ENCODE measurements at regions not wholly inside any gene's neighbourhood (a gene's known extent, or its start where the extent isn't known, plus 50 kb on each side); places are given as distances from the start of the nearest gene placed in this dataset.
"Not testable (repeated sequence)": the region's sequence is repeated elsewhere in the genome, so short reads cannot be mapped to it uniquely, and the experiment has no call there.

- no peak overlapping the region for H3K27ac Mint-ChIP-seq
- H3K4me1 Mint-ChIP-seq = peaks cover 5% of the 10 kb centered on the region
- H3K36me3 Mint-ChIP-seq = no peaks in the 10 kb centered on the region
- peaks cover 16% of the 10 kb centered on the region for H3K27me3 Mint-ChIP-seq
- H3K9me3 Mint-ChIP-seq = no peaks in the 10 kb centered on the region
- no peak overlapping the region for H3K4me3 Mint-ChIP-seq
Measured at GRCh38 chr18:59994357-59994756, 94.6 kb downstream of the PMAIP1 start.

GRCh38 chr18:59993560-59993959 lies 93.8 kb downstream of the PMAIP1 start:
- Mint-ChIP-seq H3K27me3 (peaks cover 16% of the 10 kb centered on the region), H3K9me3 (no peaks in the 10 kb centered on the region), H3K4me3 (no peak overlapping the region), H3K36me3 (no peaks in the 10 kb centered on the region), H3K4me1 (peaks cover 5% of the 10 kb centered on the region), H3K27ac (no peak overlapping the region)

GRCh38 chr18:59990121-59990823 lies 90.5 kb downstream of the PMAIP1 start:
- Mint-ChIP-seq H3K27ac (no peak overlapping the region), H3K36me3 (no peaks in the 10 kb centered on the region), H3K4me1 (peaks cover 5% of the 10 kb centered on the region), H3K27me3 (peaks cover 17% of the 10 kb centered on the region), H3K9me3 (no peaks in the 10 kb centered on the region), H3K4me3 (no peak overlapping the region)

- H3K27me3 Mint-ChIP-seq = peaks cover 13% of the 10 kb centered on the region
- no peak overlapping the region for H3K27ac Mint-ChIP-seq
- H3K36me3 Mint-ChIP-seq = no peaks in the 10 kb centered on the region
- peaks cover 5% of the 10 kb centered on the region for H3K4me1 Mint-ChIP-seq
- no peaks in the 10 kb centered on the region for H3K9me3 Mint-ChIP-seq
- H3K4me3 Mint-ChIP-seq = no peak overlapping the region
Measured at GRCh38 chr18:59988098-59988706, 88.4 kb downstream of the PMAIP1 start.

- Mint-ChIP-seq H3K9me3 (no peaks in the 10 kb centered on the region), H3K36me3 (no peaks in the 10 kb centered on the region), H3K27me3 (peaks cover 9% of the 10 kb centered on the region), H3K27ac (no peak overlapping the region), H3K4me3 (no peak overlapping the region), H3K4me1 (peaks cover 5% of the 10 kb centered on the region)
Measured at GRCh38 chr18:59987102-59987501, 87.3 kb downstream of the PMAIP1 start.

GRCh38 chr18:59986139-59986538 lies 86.3 kb downstream of the PMAIP1 start:
- Mint-ChIP-seq H3K4me1 (peaks cover 5% of the 10 kb centered on the region), H3K9me3 (no peaks in the 10 kb centered on the region), H3K36me3 (no peaks in the 10 kb centered on the region), H3K4me3 (no peak overlapping the region), H3K27me3 (peaks cover 7% of the 10 kb centered on the region), H3K27ac (no peak overlapping the region)

- Mint-ChIP-seq H3K27ac (no peak overlapping the region), H3K36me3 (no peaks in the 10 kb centered on the region)
Measured at GRCh38 chr18:59985289-59985688, 85.5 kb downstream of the PMAIP1 start.

GRCh38 chr18:59983506-59983905 lies 83.7 kb downstream of the PMAIP1 start:
- Mint-ChIP-seq H3K27ac (no peak overlapping the region), H3K27me3 (peaks cover 2% of the 10 kb centered on the region), H3K4me1 (no peaks in the 10 kb centered on the region), H3K36me3 (no peaks in the 10 kb centered on the region), H3K9me3 (no peaks in the 10 kb centered on the region), H3K4me3 (no peak overlapping the region)

More at GRCh38 chr18:59985289-59985688, 85.5 kb downstream of the PMAIP1 start:
- Mint-ChIP-seq H3K4me3 (no peak overlapping the region), H3K9me3 (no peaks in the 10 kb centered on the region), H3K4me1 (no peaks in the 10 kb centered on the region), H3K27me3 (peaks cover 4% of the 10 kb centered on the region)

GRCh38 chr18:59980188-59980637 lies 80.4 kb downstream of the PMAIP1 start:
- Mint-ChIP-seq H3K4me3 (no peak overlapping the region), H3K27ac (no peak overlapping the region), H3K4me1 (no peaks in the 10 kb centered on the region), H3K36me3 (no peaks in the 10 kb centered on the region), H3K27me3 (peaks cover 1% of the 10 kb centered on the region), H3K9me3 (no peaks in the 10 kb centered on the region)

- no peaks in the 10 kb centered on the region for H3K9me3 Mint-ChIP-seq
- H3K4me1 Mint-ChIP-seq = peaks cover 7% of the 10 kb centered on the region
- H3K4me3 Mint-ChIP-seq = no peak overlapping the region
- H3K36me3 Mint-ChIP-seq = no peaks in the 10 kb centered on the region
- no peak overlapping the region for H3K27ac Mint-ChIP-seq
- H3K27me3 Mint-ChIP-seq = peaks cover 11% of the 10 kb centered on the region
Measured at GRCh38 chr18:59971871-59972428, 72.2 kb downstream of the PMAIP1 start.

- not testable (repeated sequence) for H3K27ac Mint-ChIP-seq, H3K36me3 Mint-ChIP-seq, H3K4me1 Mint-ChIP-seq, H3K9me3 Mint-ChIP-seq, H3K4me3 Mint-ChIP-seq
- peaks cover 11% of the 10 kb centered on the region for H3K27me3 Mint-ChIP-seq
Measured at GRCh38 chr18:59971144-59971543, 71.3 kb downstream of the PMAIP1 start.

- not testable (repeated sequence) for H3K4me3 Mint-ChIP-seq, H3K4me1 Mint-ChIP-seq, H3K27ac Mint-ChIP-seq, H3K36me3 Mint-ChIP-seq, H3K9me3 Mint-ChIP-seq
- H3K27me3 Mint-ChIP-seq = peaks cover 16% of the 10 kb centered on the region
Measured at GRCh38 chr18:59969477-59970028, 69.8 kb downstream of the PMAIP1 start.

GRCh38 chr18:59968583-59968982 lies 68.8 kb downstream of the PMAIP1 start:
- Mint-ChIP-seq H3K27ac (no peak overlapping the region), H3K27me3 (peaks cover 16% of the 10 kb centered on the region), H3K4me3 (no peak overlapping the region), H3K36me3 (no peaks in the 10 kb centered on the region), H3K4me1 (peaks cover 7% of the 10 kb centered on the region), H3K9me3 (no peaks in the 10 kb centered on the region)

GRCh38 chr18:59967878-59968277 lies 68.1 kb downstream of the PMAIP1 start:
- Mint-ChIP-seq H3K27ac (no peak overlapping the region), H3K27me3 (peaks cover 20% of the 10 kb centered on the region), H3K4me1 (peaks cover 7% of the 10 kb centered on the region), H3K36me3 (no peaks in the 10 kb centered on the region), H3K9me3 (no peaks in the 10 kb centered on the region), H3K4me3 (no peak overlapping the region)

GRCh38 chr18:59966913-59967312 lies 67.1 kb downstream of the PMAIP1 start:
- Mint-ChIP-seq H3K4me1 (peaks cover 7% of the 10 kb centered on the region), H3K27ac (no peak overlapping the region), H3K9me3 (no peaks in the 10 kb centered on the region), H3K36me3 (no peaks in the 10 kb centered on the region), H3K4me3 (no peak overlapping the region), H3K27me3 (peaks cover 20% of the 10 kb centered on the region)

GRCh38 chr18:59963229-59963628 lies 63.4 kb downstream of the PMAIP1 start:
- no peaks in the 10 kb centered on the region for H3K36me3 Mint-ChIP-seq
- no peak overlapping the region for H3K4me3 Mint-ChIP-seq
- no peaks in the 10 kb centered on the region for H3K4me1 Mint-ChIP-seq
- peaks cover 12% of the 10 kb centered on the region for H3K27me3 Mint-ChIP-seq
- no peak overlapping the region for H3K27ac Mint-ChIP-seq
- no peaks in the 10 kb centered on the region for H3K9me3 Mint-ChIP-seq

All from activated naive CD4-positive, alpha-beta T cell treated with anti-CD3 and anti-CD28 coated beads, Interleukin-2, amount 50 U/mL, for 24 hours (primary cell).